ENCODE measurements at regions not wholly inside any gene's neighbourhood (a gene's known extent, or its start where the extent isn't known, plus 50 kb on each side); places are given as distances from the start of the nearest gene placed in this dataset.

DNA sequence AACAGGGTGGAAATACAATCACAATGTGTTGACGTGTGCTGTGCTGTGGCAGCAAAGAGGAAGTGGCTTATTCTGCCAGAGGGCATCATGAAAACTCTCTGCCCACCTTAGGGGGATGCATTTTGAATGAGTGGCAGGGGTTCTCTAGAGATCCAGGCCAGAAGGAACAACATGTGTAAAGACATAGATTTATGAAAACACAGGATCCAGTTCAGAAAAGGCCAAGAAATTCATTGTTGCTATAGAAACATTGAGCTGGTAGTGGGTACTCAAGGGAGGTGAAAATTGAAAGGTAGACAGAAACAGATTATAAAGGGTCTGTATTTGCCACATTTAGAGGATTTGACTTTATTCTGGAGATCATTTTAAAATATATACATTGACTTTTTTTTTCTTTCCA lies 417.7 kb downstream of the ENC1 start:
- no peak overlapping the region for H3K4me3 ChIP-seq
- peaks cover 0 to 5% of the 10 kb centered on the region in 2 donors for H3K4me1 ChIP-seq (ENCODE audit: control insufficient read depth in 1 of 2, low read depth in 2 of 2)
- no peaks in the 10 kb centered on the region for H3K36me3 ChIP-seq
- no peak overlapping the region for H3K27ac ChIP-seq
- ATAC-seq (ENCODE audit: insufficient number of reproducible peaks, low FRiP score, low read depth): no peak
- H3K9me3 ChIP-seq: no peaks in the 10 kb centered on the region
- no peak for DNase-seq (ENCODE audit: low spot score)
- no peaks in the 10 kb centered on the region for H3K27me3 ChIP-seq (replicated peaks; ENCODE audit: insufficient read depth)
- TF ChIP-seq, protein P1, sequence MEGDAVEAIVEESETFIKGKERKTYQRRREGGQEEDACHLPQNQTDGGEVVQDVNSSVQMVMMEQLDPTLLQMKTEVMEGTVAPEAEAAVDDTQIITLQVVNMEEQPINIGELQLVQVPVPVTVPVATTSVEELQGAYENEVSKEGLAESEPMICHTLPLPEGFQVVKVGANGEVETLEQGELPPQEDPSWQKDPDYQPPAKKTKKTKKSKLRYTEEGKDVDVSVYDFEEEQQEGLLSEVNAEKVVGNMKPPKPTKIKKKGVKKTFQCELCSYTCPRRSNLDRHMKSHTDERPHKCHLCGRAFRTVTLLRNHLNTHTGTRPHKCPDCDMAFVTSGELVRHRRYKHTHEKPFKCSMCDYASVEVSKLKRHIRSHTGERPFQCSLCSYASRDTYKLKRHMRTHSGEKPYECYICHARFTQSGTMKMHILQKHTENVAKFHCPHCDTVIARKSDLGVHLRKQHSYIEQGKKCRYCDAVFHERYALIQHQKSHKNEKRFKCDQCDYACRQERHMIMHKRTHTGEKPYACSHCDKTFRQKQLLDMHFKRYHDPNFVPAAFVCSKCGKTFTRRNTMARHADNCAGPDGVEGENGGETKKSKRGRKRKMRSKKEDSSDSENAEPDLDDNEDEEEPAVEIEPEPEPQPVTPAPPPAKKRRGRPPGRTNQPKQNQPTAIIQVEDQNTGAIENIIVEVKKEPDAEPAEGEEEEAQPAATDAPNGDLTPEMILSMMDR (IDR thresholded peaks at IDR 0.05): no peak

DNA sequence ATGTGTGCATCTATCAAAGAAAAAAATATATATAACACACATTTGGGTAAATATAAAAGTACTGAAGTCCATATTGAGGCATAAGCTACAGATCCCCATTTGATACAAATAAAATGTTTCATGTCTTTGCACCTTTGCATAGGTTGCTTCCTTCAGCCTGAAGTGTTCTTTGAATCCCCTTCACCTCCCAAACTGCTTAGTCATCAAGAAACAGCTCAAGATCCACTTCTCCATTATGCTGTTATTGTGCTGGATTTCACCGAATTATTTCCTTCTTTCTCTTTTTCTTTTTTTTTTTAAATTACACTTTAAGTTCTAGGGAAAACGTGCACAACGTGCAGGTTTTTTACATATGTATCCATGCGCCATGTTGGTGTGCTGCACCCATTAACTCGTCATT lies 419.1 kb downstream of the ENC1 start:
- DNase-seq (ENCODE audit: low spot score) (no peak), ATAC-seq (ENCODE audit: insufficient number of reproducible peaks, low FRiP score, low read depth) (no peak)
- H3K4me3 ChIP-seq: no peak overlapping the region
- TF ChIP-seq, protein P1 (IDR thresholded peaks at IDR 0.05): no peak
- no peaks in the 10 kb centered on the region for H3K27me3 ChIP-seq (replicated peaks; ENCODE audit: insufficient read depth)
- H3K9me3 ChIP-seq: no peaks in the 10 kb centered on the region
- H3K36me3 ChIP-seq: no peaks in the 10 kb centered on the region
- H3K27ac ChIP-seq: no peak overlapping the region
- H3K4me1 ChIP-seq (ENCODE audit: control insufficient read depth in 1 of 2, low read depth in 2 of 2): no peaks in the 10 kb centered on the region

DNA sequence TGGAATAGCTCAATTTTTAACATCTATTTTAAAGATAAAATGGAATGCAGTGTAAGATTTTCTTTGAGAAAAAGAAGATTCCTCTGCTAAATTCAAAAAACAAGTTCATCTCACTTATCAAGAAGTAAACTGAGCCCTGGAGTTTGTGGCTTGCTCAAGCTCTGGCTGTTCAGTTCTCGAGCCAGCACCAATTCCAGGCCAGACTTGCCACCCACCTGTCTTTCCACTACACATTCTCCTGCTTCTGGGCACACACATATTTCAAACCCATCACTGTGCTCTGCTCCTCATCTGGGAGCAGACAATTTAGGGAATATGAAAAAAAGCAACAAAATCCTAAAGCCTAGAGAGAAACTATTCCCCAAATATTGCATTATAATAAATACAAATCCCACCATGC lies 424.5 kb downstream of the ENC1 start:
- DNase-seq (ENCODE audit: low spot score) (no peak), ATAC-seq (ENCODE audit: insufficient number of reproducible peaks, low FRiP score, low read depth) (no peak)
- H3K36me3 ChIP-seq: no peaks in the 10 kb centered on the region
- no peaks in the 10 kb centered on the region for H3K27me3 ChIP-seq (replicated peaks; ENCODE audit: insufficient read depth)
- H3K9me3 ChIP-seq: no peaks in the 10 kb centered on the region
- no peak overlapping the region for H3K27ac ChIP-seq
- no peaks in the 10 kb centered on the region for H3K4me1 ChIP-seq (ENCODE audit: control insufficient read depth in 1 of 2, low read depth in 2 of 2)
- no peak overlapping the region for H3K4me3 ChIP-seq
- TF ChIP-seq, protein P1 (IDR thresholded peaks at IDR 0.05): no peak

DNA sequence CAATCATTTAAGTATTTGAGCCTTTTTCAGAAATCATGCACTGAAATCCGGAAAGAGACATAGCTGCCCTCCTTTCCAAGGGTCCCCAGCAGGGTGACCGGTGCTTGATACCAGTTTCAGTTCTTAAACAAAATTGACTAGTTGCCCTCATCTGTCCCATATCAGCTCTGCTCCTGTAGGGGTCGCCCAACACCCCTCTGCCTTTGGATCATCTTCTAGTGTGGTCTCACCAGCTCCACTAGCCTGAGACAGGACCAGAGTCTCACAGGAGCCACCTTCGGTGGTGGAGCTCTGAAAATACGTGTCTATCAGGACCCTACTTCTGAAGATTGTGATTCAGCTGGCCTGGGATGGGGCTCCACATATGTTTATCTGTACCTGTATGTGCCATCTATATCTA lies 428.2 kb downstream of the ENC1 start:
- no peak overlapping the region for H3K27ac ChIP-seq
- peaks cover 0 to 2% of the 10 kb centered on the region in 2 donors for H3K4me1 ChIP-seq (ENCODE audit: control insufficient read depth in 1 of 2, low read depth in 2 of 2)
- no peak overlapping the region for H3K4me3 ChIP-seq
- no peaks in the 10 kb centered on the region for H3K27me3 ChIP-seq (replicated peaks; ENCODE audit: insufficient read depth)
- TF ChIP-seq, protein P1 (IDR thresholded peaks at IDR 0.05): no peak
- ATAC-seq (ENCODE audit: insufficient number of reproducible peaks, low FRiP score, low read depth): no peak
- H3K9me3 ChIP-seq: no peaks in the 10 kb centered on the region
- no peaks in the 10 kb centered on the region for H3K36me3 ChIP-seq
- no peak for DNase-seq (ENCODE audit: low spot score)

GRCh38 chr5:74209571-74209970 lies 431.0 kb downstream of the ENC1 start:
- Histone ChIP-seq H3K4me3 (no peak overlapping the region), H3K36me3 (no peaks in the 10 kb centered on the region), H3K4me1 (ENCODE audit: control insufficient read depth in 1 of 2, low read depth in 2 of 2) (peaks cover 6 to 26% of the 10 kb centered on the region in 2 donors), H3K9me3 (no peaks in the 10 kb centered on the region), H3K27ac (no peak overlapping the region), H3K27me3 (replicated peaks; ENCODE audit: insufficient read depth) (no peaks in the 10 kb centered on the region)
- no peak for DNase-seq (ENCODE audit: low spot score)
- TF ChIP-seq, protein P1 (IDR thresholded peaks at IDR 0.05): no peak
- no peak for ATAC-seq (ENCODE audit: insufficient number of reproducible peaks, low FRiP score, low read depth)

Data from thoracic aorta (tissue), 2 donors.